ENCODE measurements at regions not wholly inside any gene's neighbourhood (a gene's known extent, or its start where the extent isn't known, plus 50 kb on each side); places are given as distances from the start of the nearest gene placed in this dataset.

GRCh38 chr1:100643471-100644196, 75.9 kb upstream of the VCAM1 start:
- no peak overlapping the region for H3K4me3 ChIP-seq
- peaks cover 0 to 11% (median 0%) of the 10 kb centered on the region in 4 donors for H3K4me1 ChIP-seq
- DNase-seq (ENCODE audit: low spot score in 2 of 2), result no peak
- TF ChIP-seq EP300 (IDR thresholded peaks at IDR 0.05) (no peak), POLR2A (IDR thresholded peaks at IDR 0.05) (no peak)
- TF ChIP-seq, protein P1, sequence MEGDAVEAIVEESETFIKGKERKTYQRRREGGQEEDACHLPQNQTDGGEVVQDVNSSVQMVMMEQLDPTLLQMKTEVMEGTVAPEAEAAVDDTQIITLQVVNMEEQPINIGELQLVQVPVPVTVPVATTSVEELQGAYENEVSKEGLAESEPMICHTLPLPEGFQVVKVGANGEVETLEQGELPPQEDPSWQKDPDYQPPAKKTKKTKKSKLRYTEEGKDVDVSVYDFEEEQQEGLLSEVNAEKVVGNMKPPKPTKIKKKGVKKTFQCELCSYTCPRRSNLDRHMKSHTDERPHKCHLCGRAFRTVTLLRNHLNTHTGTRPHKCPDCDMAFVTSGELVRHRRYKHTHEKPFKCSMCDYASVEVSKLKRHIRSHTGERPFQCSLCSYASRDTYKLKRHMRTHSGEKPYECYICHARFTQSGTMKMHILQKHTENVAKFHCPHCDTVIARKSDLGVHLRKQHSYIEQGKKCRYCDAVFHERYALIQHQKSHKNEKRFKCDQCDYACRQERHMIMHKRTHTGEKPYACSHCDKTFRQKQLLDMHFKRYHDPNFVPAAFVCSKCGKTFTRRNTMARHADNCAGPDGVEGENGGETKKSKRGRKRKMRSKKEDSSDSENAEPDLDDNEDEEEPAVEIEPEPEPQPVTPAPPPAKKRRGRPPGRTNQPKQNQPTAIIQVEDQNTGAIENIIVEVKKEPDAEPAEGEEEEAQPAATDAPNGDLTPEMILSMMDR (IDR thresholded peaks at IDR 0.05), result no peak
- H3K27me3 ChIP-seq, result no peaks in the 10 kb centered on the region
- peaks cover 0 to 2% (median under 1%) of the 10 kb centered on the region in 4 donors for H3K9me3 ChIP-seq
- 39 to 46% methylated on average over 4 of the region's 4 CpGs for WGBS, 2 donors
- H3K36me3 ChIP-seq, result no peaks in the 10 kb centered on the region
- H3K27ac ChIP-seq, result no peak overlapping the region

GRCh38 chr1:100646001-100646400, 73.5 kb upstream of the VCAM1 start:
- no peak for TF ChIP-seq EP300 (IDR thresholded peaks at IDR 0.05)
- no peak for TF ChIP-seq POLR2A (IDR thresholded peaks at IDR 0.05)
- TF ChIP-seq, protein P1 (IDR thresholded peaks at IDR 0.05), result no peak
- 51 to 65% methylated on average over 4 of the region's 4 CpGs for WGBS, 2 donors
- Histone ChIP-seq H3K36me3 (no peaks in the 10 kb centered on the region), H3K9me3 (peaks cover 0 to 18% (median 3%) of the 10 kb centered on the region in 4 donors), H3K27ac (no peak overlapping the region), H3K4me1 (peaks cover 0 to 11% (median 0%) of the 10 kb centered on the region in 4 donors), H3K4me3 (no peak overlapping the region), H3K27me3 (no peaks in the 10 kb centered on the region)
- no peak for DNase-seq (ENCODE audit: low spot score in 2 of 2)

GRCh38 chr1:100649146-100649545, 70.4 kb upstream of the VCAM1 start:
- 86 to 90% methylated on average over 1 of the region's 1 CpG for WGBS, 2 donors

GRCh38 chr1:100657876-100658715, 61.4 kb upstream of the VCAM1 start:
- H3K27ac ChIP-seq, result no peak overlapping the region
- no peaks in the 10 kb centered on the region for H3K9me3 ChIP-seq
- no peak for DNase-seq (ENCODE audit: low spot score in 2 of 2)
- H3K36me3 ChIP-seq, result no peaks in the 10 kb centered on the region
- H3K27me3 ChIP-seq, result no peaks in the 10 kb centered on the region
- H3K4me3 ChIP-seq, result no peak overlapping the region
- H3K4me1 ChIP-seq, result no peaks in the 10 kb centered on the region
- TF ChIP-seq, protein P1 (IDR thresholded peaks at IDR 0.05), result no peak
- TF ChIP-seq EP300 (IDR thresholded peaks at IDR 0.05) (no peak), POLR2A (IDR thresholded peaks at IDR 0.05) (no peak)
- 69 to 75% methylated on average over 10 of the region's 10 CpGs for WGBS, 2 donors

More at GRCh38 chr1:100649146-100649545, 70.4 kb upstream of the VCAM1 start:
- Histone ChIP-seq H3K4me3 (no peak overlapping the region), H3K4me1 (no peaks in the 10 kb centered on the region), H3K27ac (no peak overlapping the region), H3K9me3 (peaks cover 0 to 18% (median 3%) of the 10 kb centered on the region in 4 donors), H3K36me3 (no peaks in the 10 kb centered on the region), H3K27me3 (no peaks in the 10 kb centered on the region)
- DNase-seq (ENCODE audit: low spot score in 2 of 2), result no peak
- TF ChIP-seq, protein P1 (IDR thresholded peaks at IDR 0.05), result no peak
- TF ChIP-seq POLR2A (IDR thresholded peaks at IDR 0.05), result no peak
- no peak for TF ChIP-seq EP300 (IDR thresholded peaks at IDR 0.05)

DNA sequence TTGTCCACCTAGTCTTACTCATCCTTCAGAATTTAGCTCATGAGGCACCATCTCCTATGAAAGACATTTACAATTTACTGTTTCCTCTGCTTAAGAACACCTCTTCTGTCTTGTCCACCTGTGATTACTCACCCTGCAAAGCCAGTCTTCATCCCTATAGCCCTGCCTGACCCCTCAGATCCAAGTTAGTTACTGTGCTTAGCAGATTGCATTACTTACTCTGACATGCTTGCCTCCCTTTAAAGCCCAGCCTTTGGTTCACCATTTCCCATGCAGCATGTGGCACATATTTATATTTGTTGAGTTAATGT, 60.9 kb upstream of the VCAM1 start:
- H3K4me1 ChIP-seq, result no peaks in the 10 kb centered on the region
- no peaks in the 10 kb centered on the region for H3K27me3 ChIP-seq
- DNase-seq (ENCODE audit: low spot score in 2 of 2), result no peak
- H3K4me3 ChIP-seq, result no peak overlapping the region
- no peak overlapping the region for H3K27ac ChIP-seq
- no peaks in the 10 kb centered on the region for H3K36me3 ChIP-seq
- H3K9me3 ChIP-seq, result no peaks in the 10 kb centered on the region
- no peak for TF ChIP-seq POLR2A (IDR thresholded peaks at IDR 0.05)
- TF ChIP-seq EP300 (IDR thresholded peaks at IDR 0.05), result no peak
- TF ChIP-seq, protein P1 (IDR thresholded peaks at IDR 0.05), result no peak

Data from tibial nerve (tissue), 4 donors.